ENCODE measurements at regions not wholly inside any gene's neighbourhood (a gene's known extent, or its start where the extent isn't known, plus 50 kb on each side); places are given as distances from the start of the nearest gene placed in this dataset.

DNA sequence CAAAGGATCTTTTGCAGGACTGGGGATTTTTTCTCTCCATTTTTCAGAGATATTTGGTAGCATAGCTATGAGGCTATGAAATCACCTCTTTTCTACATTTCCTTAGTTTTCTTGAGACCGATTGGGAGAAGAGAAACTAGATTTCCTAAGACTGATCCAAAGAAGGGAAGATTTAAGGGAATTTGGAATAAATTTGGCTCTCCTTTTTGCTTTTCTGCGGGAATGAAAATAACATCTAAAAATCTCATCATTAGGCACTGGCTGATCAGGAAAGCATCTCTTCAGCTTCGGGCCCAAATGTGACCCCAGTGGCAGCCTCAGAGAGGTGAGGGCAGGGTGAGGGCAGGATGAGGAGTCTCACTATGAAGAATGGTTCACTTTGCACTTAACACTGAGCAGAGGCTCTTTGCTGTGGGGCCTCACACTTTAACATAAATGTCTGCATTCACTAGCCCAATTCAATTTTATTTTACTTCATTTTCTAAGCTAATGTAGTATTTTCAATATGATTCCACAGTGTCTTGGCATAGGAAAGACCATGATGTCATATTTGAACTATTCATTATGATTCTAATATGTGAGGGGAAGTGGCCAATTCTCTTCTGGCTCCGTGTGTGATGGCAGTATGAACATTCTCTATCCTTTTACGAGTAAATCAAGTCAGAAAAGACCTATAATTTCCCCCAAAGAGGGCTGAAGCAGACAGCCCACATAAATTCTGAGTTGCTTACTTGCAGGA is 193.2 kb downstream of the MEX3B start:
- TF ChIP-seq, protein P1, sequence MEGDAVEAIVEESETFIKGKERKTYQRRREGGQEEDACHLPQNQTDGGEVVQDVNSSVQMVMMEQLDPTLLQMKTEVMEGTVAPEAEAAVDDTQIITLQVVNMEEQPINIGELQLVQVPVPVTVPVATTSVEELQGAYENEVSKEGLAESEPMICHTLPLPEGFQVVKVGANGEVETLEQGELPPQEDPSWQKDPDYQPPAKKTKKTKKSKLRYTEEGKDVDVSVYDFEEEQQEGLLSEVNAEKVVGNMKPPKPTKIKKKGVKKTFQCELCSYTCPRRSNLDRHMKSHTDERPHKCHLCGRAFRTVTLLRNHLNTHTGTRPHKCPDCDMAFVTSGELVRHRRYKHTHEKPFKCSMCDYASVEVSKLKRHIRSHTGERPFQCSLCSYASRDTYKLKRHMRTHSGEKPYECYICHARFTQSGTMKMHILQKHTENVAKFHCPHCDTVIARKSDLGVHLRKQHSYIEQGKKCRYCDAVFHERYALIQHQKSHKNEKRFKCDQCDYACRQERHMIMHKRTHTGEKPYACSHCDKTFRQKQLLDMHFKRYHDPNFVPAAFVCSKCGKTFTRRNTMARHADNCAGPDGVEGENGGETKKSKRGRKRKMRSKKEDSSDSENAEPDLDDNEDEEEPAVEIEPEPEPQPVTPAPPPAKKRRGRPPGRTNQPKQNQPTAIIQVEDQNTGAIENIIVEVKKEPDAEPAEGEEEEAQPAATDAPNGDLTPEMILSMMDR (IDR thresholded peaks at IDR 0.05), result no peak
- no peak for TF ChIP-seq ZFX (IDR thresholded peaks at IDR 0.05; ENCODE audit: borderline replicate concordance)
